NK-92 treated with Interleukin-12 subunit alpha and Interleukin-12 subunit beta, amount 100 ng/mL, for 24 hours (cell line): ENCODE measurements at regions not wholly inside any gene's neighbourhood (a gene's known extent, or its start where the extent isn't known, plus 50 kb on each side); places are given as distances from the start of the nearest gene placed in this dataset.

Experiments
- DNase-seq: peaks from one replicate; lab custom pipeline; 2025; lab: John Stamatoyannopoulos, UW

DNA sequence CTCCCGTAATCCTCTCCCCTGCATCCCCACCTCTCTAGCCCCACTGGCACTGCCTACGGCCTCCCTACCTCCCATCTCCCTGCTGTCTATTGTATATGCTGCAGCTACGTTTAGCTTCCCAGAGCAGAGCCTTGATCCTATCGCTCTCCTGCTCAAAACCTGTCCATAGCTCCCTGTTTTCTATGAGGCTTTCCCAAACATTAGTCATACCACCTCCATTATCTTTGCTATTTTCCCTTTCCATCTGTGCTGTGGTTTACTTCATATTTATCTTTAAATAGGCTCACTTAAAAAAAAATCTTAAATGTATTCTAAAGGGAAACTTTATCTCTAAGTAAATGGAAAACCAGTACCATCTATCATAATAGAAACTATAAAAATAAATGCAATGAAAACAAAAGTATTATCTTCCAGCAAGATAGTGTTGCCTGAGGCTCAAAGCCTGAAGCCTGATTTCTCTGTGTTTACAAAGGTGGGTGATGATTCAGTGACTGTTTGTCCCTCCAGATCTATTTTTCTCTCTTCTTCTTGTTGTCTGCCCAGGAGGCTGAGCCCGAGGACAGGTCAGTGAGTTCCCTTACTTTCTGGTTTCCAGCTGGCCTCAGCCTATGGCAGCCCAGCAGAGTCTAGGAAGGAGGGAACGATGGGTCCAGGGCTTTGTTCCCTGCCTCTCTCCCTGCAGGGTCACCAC, 397.1 kb upstream of the CFAP20DC start:
- no peak for DNase-seq

DNA sequence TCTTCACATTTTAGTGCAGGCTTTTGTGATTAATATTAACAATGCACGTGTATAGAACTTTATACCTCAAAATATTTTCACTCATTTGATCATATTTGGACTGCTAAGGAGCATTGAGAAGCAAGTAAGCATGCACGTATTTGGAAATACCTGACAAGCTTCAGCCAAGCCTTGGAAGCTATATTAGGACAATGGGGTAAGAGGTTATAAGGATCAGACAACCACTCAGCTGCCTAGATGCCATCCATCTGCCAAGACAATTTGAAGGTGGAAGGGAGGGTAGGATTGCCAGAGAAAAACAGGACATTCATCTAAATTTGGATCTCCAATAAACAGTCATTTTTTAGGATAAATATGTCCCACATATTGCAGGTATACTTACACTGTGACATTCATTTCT, 394.9 kb upstream of the CFAP20DC start:
- DNase-seq: no peak

DNA sequence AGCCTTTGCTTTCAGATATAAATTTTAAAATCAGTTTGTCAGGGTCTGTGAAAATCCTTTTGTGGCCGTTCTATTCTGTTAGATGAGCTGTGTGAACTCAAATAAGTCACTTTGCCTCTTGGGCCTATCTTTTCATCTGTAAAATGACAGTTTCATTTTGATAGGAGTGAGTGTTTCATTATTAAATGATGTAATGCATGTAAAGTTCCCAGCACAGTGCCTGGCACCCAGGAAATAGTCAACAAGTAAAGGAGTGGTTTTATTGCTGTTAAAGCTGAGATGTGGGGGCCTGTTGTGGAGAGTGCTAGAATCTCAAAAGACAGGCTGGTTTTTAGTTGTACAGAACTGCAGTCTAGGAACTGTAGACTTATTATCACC, 394.5 kb upstream of the CFAP20DC start:
- DNase-seq: no peak

DNA sequence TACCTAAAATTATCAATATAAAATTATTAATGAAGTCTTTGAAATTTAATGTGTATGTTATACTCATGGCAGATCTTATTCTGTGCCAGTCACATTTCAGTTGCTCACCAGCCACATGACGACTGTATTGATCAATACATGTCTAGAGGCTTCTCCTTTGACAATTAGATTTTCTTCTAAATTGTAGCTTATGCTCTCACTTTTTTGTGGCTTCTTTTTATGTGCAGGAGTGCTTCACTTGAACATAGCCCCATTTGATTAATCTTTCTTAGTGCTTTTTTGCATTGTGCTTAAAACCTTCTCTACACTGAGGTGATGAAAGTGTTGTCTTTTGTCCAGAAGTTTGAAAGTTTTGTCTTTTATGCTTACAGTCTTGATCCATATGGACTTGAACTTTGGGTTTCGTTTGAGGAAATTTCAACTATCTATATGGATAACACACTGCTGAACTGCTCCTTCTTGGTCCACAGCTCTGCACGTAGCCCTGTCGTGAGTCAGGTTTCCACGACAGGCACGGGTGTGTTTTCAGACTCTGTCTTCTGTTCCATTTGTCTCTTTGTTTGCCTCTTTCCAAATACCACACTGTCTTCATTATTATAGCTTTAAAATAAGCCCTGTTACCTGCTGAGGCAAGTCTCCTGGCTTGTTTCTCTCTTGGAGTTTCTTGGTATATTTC, 393.9 kb upstream of the CFAP20DC start:
- DNase-seq: no peak

DNA sequence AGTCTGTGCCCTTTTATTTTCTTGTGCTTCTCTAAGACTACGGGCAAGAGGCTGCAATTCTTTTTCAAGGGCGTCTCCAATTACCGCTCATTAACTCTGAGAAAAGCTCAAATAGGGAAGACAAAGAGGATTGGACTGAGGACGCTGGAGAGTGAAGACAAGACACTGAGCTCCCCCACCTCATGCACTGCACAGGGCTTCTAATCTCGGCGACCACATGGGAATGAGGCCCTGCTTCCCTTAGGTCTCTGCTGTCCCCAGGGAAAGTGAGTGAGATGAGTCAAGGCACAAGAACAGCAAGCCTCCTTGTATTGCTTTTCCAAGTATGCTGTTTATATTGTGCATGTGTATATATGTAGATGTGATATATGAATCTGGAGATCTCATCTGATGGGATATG, 392.2 kb upstream of the CFAP20DC start:
- DNase-seq: no peak

DNA sequence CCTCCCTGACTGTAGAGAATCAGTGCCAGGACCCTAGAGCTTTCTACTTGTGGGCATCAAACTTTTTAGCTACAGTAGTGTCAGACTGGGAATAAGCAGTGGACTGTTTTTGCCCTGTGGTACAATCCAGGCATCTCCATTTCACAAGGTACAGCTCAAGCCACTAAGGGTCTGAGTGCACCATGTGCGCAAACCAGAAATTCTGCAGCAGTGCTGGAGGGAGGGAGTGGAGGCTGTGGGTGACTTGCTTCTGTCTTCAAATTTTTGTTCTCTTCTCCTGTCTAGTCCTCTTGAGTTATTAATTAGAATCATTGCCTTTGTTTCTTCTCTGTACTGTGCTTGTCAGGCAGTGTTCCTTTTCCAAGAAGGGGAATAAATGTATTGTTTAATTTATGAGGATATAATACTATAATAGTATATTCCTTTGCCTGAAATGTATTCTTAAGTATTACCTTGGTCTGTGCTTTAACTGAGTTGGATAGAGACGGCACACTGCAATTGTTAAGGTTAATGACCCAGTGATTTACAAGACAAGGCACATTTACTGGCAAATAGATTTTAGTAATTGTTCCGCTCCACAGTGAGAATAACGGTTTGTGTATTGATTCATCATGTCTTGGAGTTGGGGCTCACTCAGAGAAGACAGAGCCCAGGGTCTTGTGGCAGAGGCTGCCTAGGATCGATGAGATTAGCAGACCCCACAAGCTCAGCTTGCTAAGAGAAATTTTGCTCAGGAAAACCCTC, 390.6 kb upstream of the CFAP20DC start:
- DNase-seq: no peak

DNA sequence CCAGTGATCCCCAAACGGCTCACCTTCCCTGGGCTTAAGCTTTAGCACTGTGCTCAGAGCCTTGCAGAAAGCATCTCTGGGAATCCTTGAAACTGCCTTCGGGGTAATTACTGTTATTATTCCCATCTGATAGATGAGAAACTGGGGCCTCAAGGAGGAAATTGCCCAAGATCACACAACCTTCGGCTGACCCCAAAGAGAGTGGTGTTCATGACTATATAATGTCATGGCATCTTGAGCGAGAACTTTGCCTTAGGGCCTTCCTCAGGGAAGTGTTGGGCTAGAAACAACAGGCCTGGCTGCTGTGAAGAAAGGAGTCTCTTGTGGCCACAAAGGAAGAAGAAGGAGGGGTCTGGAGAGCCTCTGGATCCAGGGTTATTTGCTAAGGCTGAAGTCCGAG, 388.7 kb upstream of the CFAP20DC start:
- no peak for DNase-seq

DNA sequence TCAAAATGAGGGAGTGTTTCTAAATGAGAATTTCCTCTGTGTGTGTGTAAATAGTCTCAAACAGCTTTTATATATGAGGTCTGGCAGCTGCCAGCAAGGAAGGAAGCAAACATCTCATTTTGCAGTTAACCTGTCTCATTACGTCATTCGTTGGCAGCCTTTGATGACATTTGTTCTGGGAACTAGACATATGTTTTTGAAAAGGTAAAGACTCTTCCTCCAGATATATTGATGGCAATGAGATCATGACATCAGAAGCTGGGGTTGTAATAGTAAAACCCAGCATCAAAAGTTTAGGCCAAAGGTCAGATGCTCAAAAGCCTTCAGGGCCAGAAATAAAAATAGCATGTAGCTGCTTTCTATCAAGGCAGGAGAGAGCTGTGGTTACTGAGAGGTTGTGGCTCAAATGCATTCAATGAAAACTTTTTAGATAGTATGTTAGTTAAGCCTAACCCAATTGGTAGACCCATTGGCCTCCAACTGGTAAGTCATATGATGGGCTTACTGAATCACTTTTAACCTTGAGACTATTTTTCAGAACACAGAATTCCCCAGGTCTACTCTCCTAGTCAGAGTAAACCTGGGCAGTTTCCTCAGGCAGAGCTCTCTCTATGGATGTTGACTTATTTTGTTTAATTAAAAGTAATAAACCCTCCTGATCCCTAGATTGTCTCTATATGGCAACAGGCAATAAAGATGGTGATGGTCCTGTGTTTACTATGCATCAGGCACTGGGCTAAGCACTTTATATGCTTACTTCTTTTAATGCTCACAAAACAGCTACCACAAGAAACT, 386.5 kb upstream of the CFAP20DC start:
- DNase-seq: no peak

DNA sequence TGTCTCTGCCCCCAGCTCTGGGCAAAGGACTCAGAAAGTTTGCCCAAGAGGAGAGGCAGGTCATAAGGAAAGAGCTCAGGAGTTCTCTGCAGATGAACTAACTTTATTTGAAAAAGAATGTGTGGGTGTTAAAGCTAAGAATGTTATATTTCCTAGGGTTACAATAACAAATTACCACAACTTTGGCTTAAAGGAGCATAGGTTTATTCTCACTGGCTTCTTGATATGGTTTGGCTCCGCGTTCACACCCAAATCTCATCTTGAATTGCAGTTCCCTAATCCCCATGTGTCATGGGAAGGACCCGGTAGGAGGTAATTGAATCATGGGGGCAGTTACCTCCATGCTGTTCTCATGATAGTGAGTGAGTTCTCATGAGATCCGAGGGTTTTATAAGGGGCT, 383.7 kb upstream of the CFAP20DC start:
- DNase-seq: no peak

DNA sequence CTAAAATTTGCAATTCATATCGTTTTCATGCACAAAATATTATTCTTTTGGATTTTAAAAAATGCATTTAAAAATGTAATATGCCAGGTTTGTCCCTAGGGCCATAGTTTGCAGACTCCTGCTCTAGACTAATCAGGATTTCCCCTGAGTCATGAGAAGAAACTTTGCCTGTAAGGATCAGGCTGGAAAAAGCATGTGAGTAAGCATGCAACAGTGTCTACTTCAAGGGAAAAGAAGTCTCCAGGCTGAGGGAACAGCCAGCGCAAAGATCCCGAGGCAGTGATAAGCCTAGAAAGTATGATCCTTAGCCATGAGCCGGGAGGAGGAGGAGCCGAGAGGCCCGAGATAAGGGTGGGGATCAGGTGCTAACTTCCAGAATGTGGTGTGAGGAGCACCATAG, 382.8 kb upstream of the CFAP20DC start:
- no peak for DNase-seq

DNA sequence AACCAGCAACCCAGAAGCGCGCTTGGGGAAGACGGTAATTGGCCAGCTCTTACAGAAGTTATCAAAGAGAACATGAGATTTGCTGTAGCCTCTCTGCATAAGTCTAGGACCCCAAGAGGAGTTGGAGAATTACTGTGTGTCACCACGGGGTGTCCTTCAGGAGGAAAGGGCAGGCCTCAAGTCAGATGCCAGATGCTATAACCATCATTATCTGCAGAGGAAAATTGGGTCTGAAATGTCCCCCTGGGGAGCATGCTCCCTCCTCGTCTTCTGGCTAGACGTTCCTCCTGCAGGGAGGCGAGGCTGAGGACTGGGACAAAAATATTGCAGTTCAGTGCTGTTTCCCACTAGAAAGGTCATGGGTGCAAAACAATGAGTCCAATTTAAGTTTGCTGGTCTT, 380.5 kb upstream of the CFAP20DC start:
- no peak for DNase-seq

DNA sequence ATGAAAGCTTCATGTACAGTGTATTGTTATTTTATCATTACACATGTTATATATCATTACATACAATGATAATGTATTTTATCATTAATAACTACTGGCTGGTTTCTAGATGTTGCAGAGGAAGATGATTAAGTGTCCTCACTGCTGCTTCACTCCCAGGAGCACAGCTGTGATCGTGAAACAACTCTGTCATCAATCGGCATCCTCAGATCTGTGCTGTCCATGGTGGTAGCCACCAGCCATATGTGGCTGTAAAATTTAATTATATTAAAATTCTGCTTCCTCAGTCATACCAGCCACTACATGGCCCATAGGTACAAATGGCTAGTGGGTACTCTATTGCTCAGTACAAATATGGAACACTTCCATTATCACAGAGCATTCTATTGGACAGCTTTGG, 379.4 kb upstream of the CFAP20DC start:
- no peak for DNase-seq

DNA sequence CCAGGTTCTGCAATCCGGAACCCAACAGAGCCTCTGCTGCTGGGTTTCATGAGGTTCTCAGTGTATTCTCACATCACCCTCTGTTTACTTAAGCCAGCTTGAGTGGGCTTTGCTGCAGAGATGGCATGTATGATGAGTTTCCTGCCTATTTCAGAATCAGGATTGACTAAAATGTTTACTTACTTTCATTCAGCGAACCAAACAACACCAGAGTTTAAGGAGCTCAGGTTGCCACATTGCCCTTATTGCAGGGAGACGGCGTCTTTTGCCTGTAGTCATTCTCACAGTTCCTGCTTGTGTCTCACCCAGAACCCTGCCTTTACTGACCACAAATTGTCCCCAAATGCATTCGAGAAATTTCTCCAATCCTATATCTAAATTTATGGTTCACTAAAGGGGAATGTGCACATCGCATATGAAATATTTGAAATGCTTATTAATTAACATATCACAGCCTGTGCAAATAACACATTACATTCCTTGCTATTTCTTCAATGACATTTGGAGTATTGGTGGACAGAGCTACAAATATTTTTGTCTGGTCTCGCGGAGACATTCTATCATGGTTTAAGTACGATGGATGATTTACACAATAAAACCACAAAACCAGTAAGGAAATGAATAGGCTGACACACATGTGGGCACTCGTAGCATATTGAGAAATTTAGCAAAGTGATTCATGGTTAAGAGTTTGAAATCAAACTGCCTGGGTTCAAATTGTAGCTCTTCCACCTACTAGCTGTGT, 377.2 kb upstream of the CFAP20DC start:
- DNase-seq: peak; percentile 21

DNA sequence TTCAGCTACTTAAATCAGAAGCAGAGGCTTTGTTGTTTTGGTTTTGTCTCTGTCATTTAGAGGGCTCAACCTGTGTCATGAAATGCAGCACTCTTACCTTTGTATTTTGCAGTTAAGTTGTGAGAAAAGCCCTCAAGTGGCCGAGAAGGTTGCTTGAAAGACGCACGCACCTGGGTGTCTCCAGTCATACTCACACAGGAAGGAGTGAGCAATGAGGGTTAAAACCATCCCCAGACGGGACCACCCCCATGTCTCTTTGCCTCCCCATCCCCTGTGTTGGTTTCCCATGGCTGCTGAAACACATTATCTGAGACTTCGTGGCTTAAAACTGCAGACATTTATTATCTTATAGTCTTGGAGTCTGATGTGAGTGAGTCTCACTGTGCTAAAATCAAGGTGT, 376.1 kb upstream of the CFAP20DC start:
- DNase-seq: peak; percentile 53

DNA sequence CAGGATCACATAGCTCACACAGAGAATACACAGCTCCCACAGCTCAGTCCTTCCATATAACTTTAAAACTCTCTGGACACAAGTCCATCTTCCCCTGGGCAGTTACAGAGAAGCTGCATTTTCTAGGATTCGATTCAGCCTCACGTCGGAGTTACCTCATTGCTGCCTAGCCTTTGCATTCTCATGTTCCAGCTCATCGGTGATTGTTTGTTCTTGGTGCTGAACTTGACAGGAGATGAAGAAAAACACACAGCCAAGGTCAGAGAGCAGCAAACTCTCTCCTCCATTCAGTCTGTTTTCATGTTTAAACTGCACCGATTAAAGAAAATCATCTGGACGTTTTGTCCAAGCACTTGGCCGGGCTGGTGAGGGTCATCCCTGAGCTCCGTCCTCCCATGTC, 375.5 kb upstream of the CFAP20DC start:
- DNase-seq: no peak

DNA sequence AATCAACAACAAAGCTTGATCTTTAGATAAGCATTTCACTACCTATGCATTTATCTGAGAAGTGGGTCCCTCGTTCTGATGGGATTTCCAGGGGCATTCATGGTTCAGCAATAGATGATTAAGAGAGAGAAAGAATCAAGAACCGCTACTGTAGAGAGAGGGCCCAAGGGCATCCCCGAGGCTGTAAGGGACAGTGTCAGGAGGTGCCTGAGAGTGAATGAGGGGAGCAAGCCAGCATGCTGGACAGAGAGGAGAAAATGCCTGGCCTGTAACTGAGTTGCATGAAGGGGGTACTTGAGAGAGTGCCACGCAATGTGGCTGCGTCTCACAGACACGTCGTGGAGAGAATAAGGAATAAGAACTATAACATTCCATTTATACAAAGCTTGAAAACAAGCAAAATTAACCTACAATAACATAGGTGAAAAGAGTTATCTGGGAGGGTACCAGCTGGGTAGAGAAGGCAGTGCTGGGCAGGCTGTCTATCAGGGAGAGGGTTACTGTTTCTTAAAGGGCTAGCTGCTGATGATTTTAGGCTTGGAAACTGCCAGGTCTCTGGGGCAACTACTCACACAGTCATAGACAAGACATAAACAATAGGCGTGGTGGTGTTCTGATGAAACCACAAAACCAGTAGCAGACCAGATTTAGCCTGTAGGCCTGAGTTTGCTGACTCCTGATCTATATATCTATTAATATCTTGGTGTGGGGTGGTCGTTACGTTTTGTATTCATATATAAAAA, 374.6 kb upstream of the CFAP20DC start:
- peak; percentile 11 for DNase-seq

DNA sequence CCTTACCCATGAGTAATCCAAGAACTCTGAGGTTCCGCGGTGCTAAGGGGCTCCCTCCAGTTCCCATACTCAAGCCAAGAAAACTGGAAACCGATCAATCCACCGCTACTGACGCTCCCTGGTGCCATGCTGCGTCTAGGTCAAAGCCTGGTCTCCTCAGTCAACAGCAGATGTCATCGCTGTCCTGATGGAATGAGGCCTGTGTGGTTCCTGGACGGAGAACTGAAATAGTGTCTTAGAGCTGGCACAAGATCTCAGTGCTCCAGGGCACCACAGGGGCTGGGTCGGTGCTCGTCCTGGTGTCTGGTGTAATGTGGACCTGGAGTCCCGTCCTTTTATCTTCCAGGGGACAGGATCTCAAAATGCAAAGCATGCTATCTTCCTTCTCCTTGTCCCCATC, 373.9 kb upstream of the CFAP20DC start:
- DNase-seq: no peak

DNA sequence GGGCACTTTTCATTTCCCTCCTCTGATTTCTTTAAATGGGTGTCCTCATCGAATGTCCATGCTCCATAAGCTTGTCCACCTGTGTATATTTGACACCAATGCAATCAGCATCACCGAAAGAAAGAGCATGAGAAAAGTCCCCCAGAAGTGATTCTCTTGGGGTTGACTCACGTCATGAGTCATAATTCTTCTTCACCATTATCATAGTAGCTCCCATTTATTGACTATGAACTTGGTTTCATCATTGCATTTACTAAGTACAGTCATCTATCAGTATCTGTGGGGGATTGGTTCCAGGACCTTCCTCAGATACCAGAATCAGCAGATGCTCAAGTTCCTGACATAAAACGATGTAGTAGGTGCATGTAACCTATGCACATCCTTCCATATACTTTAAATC, 372.5 kb upstream of the CFAP20DC start:
- DNase-seq: no peak

DNA sequence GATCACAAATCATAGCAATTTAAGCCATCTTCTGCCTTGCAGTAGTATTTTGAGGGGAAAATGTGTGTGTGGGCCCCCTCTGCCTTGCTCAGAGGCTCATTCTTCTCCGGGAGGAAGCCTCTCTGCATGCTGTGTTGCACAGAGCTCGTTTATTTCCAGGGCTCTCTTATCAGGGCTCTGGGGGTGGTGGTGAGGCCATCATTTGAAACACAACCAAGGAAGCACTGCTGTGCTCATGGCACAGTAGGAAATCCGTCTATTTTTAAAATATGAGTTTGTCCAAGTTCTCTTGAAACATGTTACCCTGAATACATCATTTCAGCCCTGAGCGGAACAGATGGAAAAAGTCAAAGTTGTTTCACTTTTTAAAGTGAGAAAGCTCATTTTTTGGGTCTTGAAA, 369.0 kb upstream of the CFAP20DC start:
- DNase-seq: no peak

DNA sequence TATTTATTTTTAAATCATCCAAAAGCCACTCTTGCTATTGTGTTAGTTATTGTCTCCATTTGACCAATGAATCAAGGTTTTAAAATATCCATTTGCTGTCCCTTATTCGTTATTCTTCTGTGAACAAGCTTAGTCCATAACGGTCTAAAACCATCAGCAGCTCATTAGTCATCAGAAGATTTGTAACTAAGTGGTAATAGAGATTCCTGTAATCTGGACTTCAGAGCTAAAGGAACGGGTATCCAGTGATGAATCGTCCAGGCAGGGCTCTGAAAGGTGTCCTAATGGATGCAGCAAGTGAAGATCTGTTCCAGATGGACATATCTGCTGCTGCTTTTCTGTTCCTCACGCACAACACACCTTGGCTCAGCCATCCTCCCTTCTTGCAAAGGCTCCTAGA, 362.7 kb upstream of the CFAP20DC start:
- no peak for DNase-seq

DNA sequence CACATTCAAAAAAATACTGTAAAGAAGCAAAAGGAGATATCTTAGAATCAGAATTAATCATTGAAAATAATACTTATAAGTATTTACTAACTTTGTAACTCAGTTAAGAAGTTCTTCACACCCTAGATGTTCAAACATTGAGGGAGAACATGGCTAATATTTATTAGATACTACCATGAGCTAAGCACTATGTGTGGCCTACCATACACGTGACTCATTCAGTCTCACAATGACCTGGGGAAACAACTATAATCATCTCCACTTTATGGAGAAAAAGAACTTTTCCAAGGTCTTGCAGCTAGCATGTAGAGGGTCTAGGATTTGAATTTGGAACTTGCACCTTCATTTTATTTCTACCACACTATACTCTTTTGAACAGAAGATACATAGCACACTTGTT, 361.9 kb upstream of the CFAP20DC start:
- no peak for DNase-seq
